HepG2 (cell line): ENCODE measurements at regions not wholly inside any gene's neighbourhood (a gene's known extent, or its start where the extent isn't known, plus 50 kb on each side); places are given as distances from the start of the nearest gene placed in this dataset.

ENCODE experiments used
- ATAC-seq: fragments of 200-7000 bp; cut with Tn5 transposase; 3 replicates; pipeline ENCODE4 v1.9.1; 2020; ENCODE audit warnings: mild to moderate bottlenecking, moderate library complexity
- BruUV-seq: library from RNA; stranded (reverse); fragments of 400-500 nt; replicated peaks from 2 replicates; lab custom pipeline; 2021; lab: Mats Ljungman, UMichigan
- CTCF ChIA-PET: fragments of 300-600 bp; formaldehyde crosslinking; extraction: SDS; loops from one replicate; lab custom pipeline; 2021; ENCODE audit warnings: low total read pairs, inconsistent platforms, low intra/inter-chr PET ratio; lab: Yijun Ruan, JAX
- POLR2A ChIA-PET: fragments of 350-600 bp; sonication (Branson Sonifier 250); formaldehyde crosslinking; loops from one replicate; lab custom pipeline; 2020; ENCODE audit warnings: antibody characterized with exemption, inconsistent platforms; lab: Yijun Ruan, JAX
- DNase-seq: peaks from one replicate; pipeline ENCODE4 v3.0.0-alpha.2; 2015; ENCODE audit warnings: low spot score
- FAIRE-seq: peaks from 3 replicates; lab custom pipeline; 2011; peaks lifted over from hg19 to GRCh38; lab: Jason Lieb, UNC
- H2AFZ ChIP-seq: one replicate; pipeline ENCODE4 v1.6.1; 2011; ENCODE audit warnings: low read length, inconsistent platforms
- H3K27ac ChIP-seq: fragments of 300-600 bp; 3 replicates; pipeline ENCODE4 v1.8.0; 2011; ENCODE audit warnings: mixed run types, mild to moderate bottlenecking, mixed read lengths, low read length, inconsistent platforms; ENCODE audit not compliant: insufficient read depth; ENCODE audit errors: extremely low read length
- H3K27me3 ChIP-seq, 2 experiments: fragments of 200-600 bp in 1 of 2; 2 replicates in 1 of 2; 3 replicates in 1 of 2; pipeline versions ENCODE4 v1.6.0 to v1.8.0; 2011; ENCODE audit warnings: low read length in 2 of 2, mild to moderate bottlenecking in 2 of 2, moderate library complexity in 2 of 2, inconsistent platforms in 1 of 2; ENCODE audit not compliant: insufficient read depth in 2 of 2, control insufficient read depth in 1 of 2
- H3K36me3 ChIP-seq, 2 experiments: fragments of 200-600 bp in 1 of 2; replicated peaks in 1 of 2; 2 replicates in 1 of 2; 3 replicates in 1 of 2; pipeline versions ENCODE4 v1.5.1 to v1.8.0; 2011; ENCODE audit warnings: low read length in 2 of 2, inconsistent platforms in 1 of 2; ENCODE audit not compliant: insufficient read depth in 2 of 2, control insufficient read depth in 1 of 2
- H3K4me1 ChIP-seq: 2 replicates; pipeline ENCODE4 v1.5.1; 2012; ENCODE audit warnings: low read length, inconsistent platforms; ENCODE audit not compliant: insufficient read depth
- H3K4me2 ChIP-seq: 2 replicates; pipeline ENCODE4 v1.6.0; 2011; ENCODE audit warnings: low read depth, low read length, inconsistent platforms
- H3K4me3 ChIP-seq, 3 experiments: fragments of 200-600 bp in 1 of 3; sonication (generic), shearing (Covaris generic) in 1 of 3; replicated peaks in 1 of 3; 2 replicates each; pipeline ENCODE4 v1.5.1; 2011 to 2016; ENCODE audit warnings: low read length in 3 of 3, inconsistent platforms in 2 of 3, low read depth in 2 of 3, mild to moderate bottlenecking in 2 of 3, control low read depth in 1 of 3, mixed read lengths in 1 of 3; ENCODE audit not compliant: insufficient read depth in 1 of 3
- H3K79me2 ChIP-seq: one replicate; pipeline ENCODE4 v1.6.1; 2011; ENCODE audit warnings: low read length, inconsistent platforms; ENCODE audit not compliant: insufficient read depth
- H3K9ac ChIP-seq: 2 replicates; pipeline ENCODE4 v1.6.0; 2011; ENCODE audit warnings: mild to moderate bottlenecking, low read depth, low read length, inconsistent platforms; ENCODE audit not compliant: insufficient read depth
- H3K9me3 ChIP-seq: 2 replicates; pipeline ENCODE4 v1.5.1; 2012; ENCODE audit warnings: mild to moderate bottlenecking, low read length
- H4K20me1 ChIP-seq: 2 replicates; pipeline ENCODE4 v1.6.0; 2011; ENCODE audit warnings: inconsistent platforms, mild to moderate bottlenecking, low read length, moderate library complexity; ENCODE audit not compliant: insufficient read depth
- ATF5 ChIP-seq: sonication (generic); formaldehyde crosslinking; IDR thresholded peaks from 2 replicates; pipeline ENCODE4 v1.4.0; 2020; ENCODE audit warnings: mild to moderate bottlenecking, low read depth, missing genetic modification reagents
- KDM5B ChIP-seq: sonication (generic); formaldehyde crosslinking; IDR thresholded peaks from 2 replicates; pipeline ENCODE4 v1.4.0; 2020; ENCODE audit warnings: missing genetic modification reagents, mild to moderate bottlenecking, borderline replicate concordance
- MXI1 ChIP-seq: IDR thresholded peaks from 3 replicates; pipeline ENCODE4 v1.6.1; 2012; ENCODE audit warnings: low read depth, low read length, inconsistent platforms, borderline replicate concordance
- PRDM10 ChIP-seq: sonication (generic); formaldehyde crosslinking; IDR thresholded peaks from 2 replicates; pipeline ENCODE4 v1.4.0; 2020; ENCODE audit warnings: low read depth, missing genetic modification reagents
- RBM39 ChIP-seq: fragments of 200-400 bp; formaldehyde crosslinking; IDR thresholded peaks from one replicate; pipeline ENCODE4 v1.6.1; 2018; ENCODE audit warnings: antibody characterized with exemption, mild to moderate bottlenecking, low read depth, low read length; ENCODE audit not compliant: poor library complexity, severe bottlenecking
- RFXANK ChIP-seq: IDR thresholded peaks from 2 replicates; pipeline ENCODE4 v1.6.1; 2016
- YEATS2 ChIP-seq: sonication (generic); formaldehyde crosslinking; IDR thresholded peaks from 2 replicates; pipeline ENCODE4 v1.4.0; 2020; ENCODE audit warnings: missing genetic modification reagents, borderline replicate concordance
- ZNF547 ChIP-seq: sonication (generic); formaldehyde crosslinking; IDR thresholded peaks from 2 replicates; pipeline ENCODE4 v1.5.1; 2020; ENCODE audit warnings: mild to moderate bottlenecking, missing genetic modification reagents
- ZNF569 ChIP-seq: sonication (generic); formaldehyde crosslinking; IDR thresholded peaks from 2 replicates; pipeline ENCODE4 v1.5.0; 2020; ENCODE audit warnings: mild to moderate bottlenecking, missing genetic modification reagents, moderate library complexity, borderline replicate concordance
- ZNF629 ChIP-seq: sonication (generic); formaldehyde crosslinking; conservative IDR thresholded peaks from 2 replicates; pipeline ENCODE4 v1.5.0; 2020; ENCODE audit warnings: missing genetic modification reagents
- WGBS: methylation state at CpG from one replicate; pipeline ENCODE4 v1.1.6; 2017; ENCODE audit warnings: low lambda C conversion rate; 5-methylcytosine and 5-hydroxymethylcytosine counted together
- in situ Hi-C: cut with HindIII; loops from 2 replicates; pipeline ENCODE4 v1.10.0; 2017; ENCODE audit warnings: low pct_unique_long_range_greater_than_20kb; ENCODE audit not compliant: extremely low pct_ligation_motif_present
- intact Hi-C: fragments of 100-400 bp; cut with micrococcal nuclease; formaldehyde crosslinking; loops from one replicate; pipeline ENCODE4 v1.10.0; 2022; ENCODE audit not compliant: unreplicated experiment
- TF ChIP-seq, protein P1 (sequence below): sonication (generic); formaldehyde crosslinking; IDR thresholded peaks from 2 replicates; pipeline ENCODE4 v1.4.0; 2020; ENCODE audit warnings: mild to moderate bottlenecking, missing genetic modification reagents

GRCh38 chr13:34011552-34012085 is 193.7 kb downstream of the RFC3 start (continued):
- TF ChIP-seq KDM5B (peak; percentile 73; the same call in 1 of the 2 replicates), ZNF629 (CRISPR knock-in tag) (peak; percentile 61), RBM39 (peak; percentile 36), PRDM10 (0 out of 2 replicates have a peak, but pooled peaks have one; percentile 61), MXI1 (peak; percentile 60; the same call in 1 of the 3 replicates)
- TF ChIP-seq, protein P1, sequence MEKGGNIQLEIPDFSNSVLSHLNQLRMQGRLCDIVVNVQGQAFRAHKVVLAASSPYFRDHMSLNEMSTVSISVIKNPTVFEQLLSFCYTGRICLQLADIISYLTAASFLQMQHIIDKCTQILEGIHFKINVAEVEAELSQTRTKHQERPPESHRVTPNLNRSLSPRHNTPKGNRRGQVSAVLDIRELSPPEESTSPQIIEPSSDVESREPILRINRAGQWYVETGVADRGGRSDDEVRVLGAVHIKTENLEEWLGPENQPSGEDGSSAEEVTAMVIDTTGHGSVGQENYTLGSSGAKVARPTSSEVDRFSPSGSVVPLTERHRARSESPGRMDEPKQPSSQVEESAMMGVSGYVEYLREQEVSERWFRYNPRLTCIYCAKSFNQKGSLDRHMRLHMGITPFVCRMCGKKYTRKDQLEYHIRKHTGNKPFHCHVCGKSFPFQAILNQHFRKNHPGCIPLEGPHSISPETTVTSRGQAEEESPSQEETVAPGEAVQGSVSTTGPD (CRISPR knock-in tag), result no peak

DNA sequence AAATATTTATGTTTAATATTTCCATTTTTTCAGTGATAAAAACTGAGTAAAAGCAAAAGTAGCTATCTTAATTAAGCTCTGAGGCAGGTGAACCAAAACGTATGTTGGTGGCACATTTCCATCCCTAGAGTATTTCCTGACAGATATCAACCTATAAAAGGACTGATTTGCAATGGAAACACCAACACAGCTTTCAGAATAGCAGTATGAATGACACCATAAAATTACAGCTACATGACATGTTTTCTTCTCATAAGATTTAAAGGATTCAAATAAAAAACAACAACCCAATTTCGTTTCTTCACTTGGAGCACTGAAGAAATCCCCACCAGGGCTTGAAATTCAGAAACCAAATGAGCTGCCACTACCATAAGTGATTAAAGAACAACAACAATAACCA is 194.4 kb downstream of the RFC3 start:
- H2AFZ ChIP-seq, result no peak overlapping the region
- H3K9me3 ChIP-seq, result no peaks in the 10 kb centered on the region
- in situ Hi-C loops (no loop called here), intact Hi-C loops (loop anchor here (1.0 to 5.0 kb wide), 2 partner anchors 55 to 75 kb away; no protein-coding TSS in a partner anchor)
- ChIA-PET POLR2A (interaction anchor here (1.3 to 2.5 kb wide), 7 partner anchors 8 to 369 kb away, joined by 6 to 20 read pairs (median 7); no protein-coding TSS in a partner anchor), CTCF (no interaction called here)
- H3K9ac ChIP-seq, result no peak overlapping the region; the same call in 1 of the 2 replicates
- no peaks in the 10 kb centered on the region for H4K20me1 ChIP-seq
- no TSS peak for BruUV-seq
- H3K27me3 ChIP-seq, result no peaks in the 10 kb centered on the region
- peak overlapping the region; percentile 84 for H3K27ac ChIP-seq
- FAIRE-seq (no peak), DNase-seq (no peak), ATAC-seq (no peak)
- no peak overlapping the region for H3K4me3 ChIP-seq
- 86% methylated on average over 2 of the region's 2 CpGs for WGBS
- H3K4me1 ChIP-seq, result peaks cover 59% of the 10 kb centered on the region
- H3K79me2 ChIP-seq, result no peaks in the 10 kb centered on the region
- TF ChIP-seq ZNF547 (no peak), ZNF569 (no peak), YEATS2 (CRISPR knock-in tag) (no peak), RFXANK (CRISPR knock-in tag) (no peak), ATF5 (no peak)
- no peaks in the 10 kb centered on the region for H3K36me3 ChIP-seq
- H3K4me2 ChIP-seq, result peak overlapping the region; percentile 68
